GM19043 (cell line): ENCODE measurements at regions not wholly inside any gene's neighbourhood (a gene's known extent, or its start where the extent isn't known, plus 50 kb on each side); places are given as distances from the start of the nearest gene placed in this dataset.
"Not testable (repeated sequence)": the region's sequence is repeated elsewhere in the genome, so short reads cannot be mapped to it uniquely, and the experiment has no call there.

Source experiments
- ATAC-seq: cut with Tn5 transposase; IDR thresholded peaks from one replicate; pipeline ENCODE4 v1.9.1; 2021; ENCODE audit warnings: low read depth; ENCODE audit not compliant: unreplicated experiment

GRCh38 chr5:62795926-62796325, 217.3 kb downstream of the LRRC70 start:
- no peak for ATAC-seq

- no peak for ATAC-seq
These were observed 215.8 kb downstream of the LRRC70 start for GRCh38 chr5:62794456-62794855.

- no peak for ATAC-seq
These were observed 212.4 kb downstream of the LRRC70 start for GRCh38 chr5:62791059-62791458.

GRCh38 chr5:62790348-62790747, 211.7 kb downstream of the LRRC70 start:
- ATAC-seq = no peak

- ATAC-seq = no peak
These were observed 207.5 kb downstream of the LRRC70 start for GRCh38 chr5:62786099-62786498.

- no peak for ATAC-seq
These were observed 207.0 kb downstream of the LRRC70 start for GRCh38 chr5:62785588-62785987.

- peak; percentile 46 for ATAC-seq
These were observed 204.9 kb downstream of the LRRC70 start for GRCh38 chr5:62783374-62784057.

- no peak for ATAC-seq
These were observed 202.3 kb downstream of the LRRC70 start for GRCh38 chr5:62780888-62781287.

- ATAC-seq = no peak
These were observed 201.6 kb downstream of the LRRC70 start for GRCh38 chr5:62780230-62780629.

GRCh38 chr5:62779010-62779422, 200.4 kb downstream of the LRRC70 start:
- peak; percentile 53 for ATAC-seq

- peak; percentile 13 for ATAC-seq
These were observed 199.8 kb downstream of the LRRC70 start for GRCh38 chr5:62778316-62779009.

GRCh38 chr5:62777081-62777480, 198.5 kb downstream of the LRRC70 start:
- ATAC-seq = not testable (repeated sequence)

GRCh38 chr5:62776592-62776991, 198.0 kb downstream of the LRRC70 start:
- ATAC-seq = not testable (repeated sequence)

- ATAC-seq = no peak
These were observed 194.8 kb downstream of the LRRC70 start for GRCh38 chr5:62773460-62773859.

GRCh38 chr5:62771341-62771740, 192.7 kb downstream of the LRRC70 start:
- no peak for ATAC-seq

GRCh38 chr5:62767650-62768049, 189.0 kb downstream of the LRRC70 start:
- ATAC-seq = no peak

GRCh38 chr5:62767077-62767476, 188.5 kb downstream of the LRRC70 start:
- no peak for ATAC-seq

GRCh38 chr5:62762503-62762902, 183.9 kb downstream of the LRRC70 start:
- no peak for ATAC-seq

- not testable (repeated sequence) for ATAC-seq
These were observed 179.1 kb downstream of the LRRC70 start for GRCh38 chr5:62757686-62758085.

GRCh38 chr5:62752998-62753367, 174.4 kb downstream of the LRRC70 start:
- ATAC-seq = not testable (repeated sequence)

GRCh38 chr5:62752056-62752997, 173.7 kb downstream of the LRRC70 start:
- not testable (repeated sequence) for ATAC-seq
